Stimulated activated CD4-positive, alpha-beta T cell treated with anti-CD3 and anti-CD28 coated beads, Interleukin-1b, Interleukin-23, amount 100 ng/mL, for 48 hours (primary cell): ENCODE measurements at regions not wholly inside any gene's neighbourhood (a gene's known extent, or its start where the extent isn't known, plus 50 kb on each side); places are given as distances from the start of the nearest gene placed in this dataset.

ENCODE experiments used
- DNase-seq: peaks from one replicate; pipeline ENCODE4 v3.0.0-alpha.2; 2020

DNA sequence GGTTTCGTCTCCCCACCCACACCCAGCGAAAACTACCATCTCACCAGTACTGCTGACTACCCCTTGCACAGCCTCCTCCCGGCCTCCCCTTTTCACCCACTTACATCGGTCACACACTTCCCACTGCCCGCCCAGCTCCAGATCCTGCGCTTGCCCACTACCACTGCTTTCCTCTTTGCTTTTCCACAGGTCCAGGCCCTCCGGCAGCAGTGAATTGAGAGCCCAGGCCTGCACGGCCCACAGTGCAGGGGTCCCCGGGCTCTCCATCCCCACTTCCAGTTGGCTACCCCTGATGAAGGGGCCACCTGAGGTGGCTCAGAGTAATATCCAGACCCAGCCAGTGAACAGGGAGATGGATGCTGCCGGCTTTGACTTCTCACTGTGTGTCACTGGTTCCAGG lies 120.2 kb upstream of the FSTL4 start:
- no peak for DNase-seq

DNA sequence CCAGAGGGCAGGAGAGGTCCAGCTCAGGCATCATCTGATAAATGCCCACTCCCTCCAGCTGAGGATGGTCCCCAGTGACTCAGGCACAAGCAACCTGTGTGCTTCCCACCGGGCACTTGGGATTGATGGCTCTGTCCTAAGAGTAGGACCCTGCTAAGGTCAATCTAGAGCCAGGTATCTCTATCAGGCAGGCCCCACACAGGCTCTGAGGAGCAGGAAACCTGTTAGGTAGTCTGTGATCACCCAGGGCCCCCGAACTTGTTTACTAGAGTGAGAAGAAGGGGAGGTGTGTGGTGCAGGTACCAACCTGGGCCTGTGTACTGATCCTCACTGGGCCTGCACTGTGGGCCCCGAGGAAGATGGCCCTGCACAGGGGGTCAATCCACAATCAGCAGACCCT lies 119.6 kb upstream of the FSTL4 start:
- DNase-seq: no peak

GRCh38 chr5:133730866-133731265 lies 118.5 kb upstream of the FSTL4 start:
- DNase-seq: no peak

DNA sequence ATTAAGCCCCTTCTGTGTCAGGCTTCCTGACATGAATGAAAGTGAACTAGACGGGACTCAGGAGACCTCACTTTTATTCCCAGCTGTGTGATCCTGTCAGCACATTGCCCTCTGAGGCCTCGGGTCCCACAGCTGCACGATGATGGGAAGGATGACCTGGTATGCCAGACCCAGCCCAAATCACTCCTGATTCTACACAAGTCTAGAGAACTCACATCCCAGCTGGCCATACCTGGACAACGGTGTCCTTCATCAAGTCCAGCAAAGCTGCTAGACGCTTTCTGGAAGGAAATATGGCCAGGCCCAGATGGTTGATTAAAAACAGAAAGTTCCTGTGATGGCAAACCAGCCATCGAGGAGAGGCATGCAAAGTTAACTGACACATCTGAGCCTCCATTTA lies 118.0 kb upstream of the FSTL4 start:
- no peak for DNase-seq

- no peak for DNase-seq
Measured at GRCh38 chr5:133729800-133730199, 117.5 kb upstream of the FSTL4 start.

- DNase-seq: no peak
Measured at GRCh38 chr5:133728475-133728874, 116.1 kb upstream of the FSTL4 start.

DNA sequence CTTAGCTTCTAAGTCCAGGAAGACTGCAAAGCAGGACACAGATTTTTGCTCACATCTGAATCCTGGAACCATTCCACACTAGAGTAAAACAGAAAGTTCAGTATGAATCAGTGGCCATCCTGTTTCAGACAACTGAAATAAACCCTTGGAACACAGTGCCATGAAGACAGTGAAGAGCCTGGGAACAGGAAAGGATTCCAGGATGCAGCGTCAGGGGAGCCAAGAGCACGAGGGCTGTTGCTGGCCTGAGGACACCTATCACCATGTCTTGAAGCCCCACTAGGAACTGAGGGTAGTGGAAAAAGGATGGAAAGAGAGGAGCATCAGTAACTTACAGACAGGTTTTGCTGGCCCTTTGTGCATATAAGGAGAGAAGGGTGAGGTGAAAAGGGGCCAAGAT lies 115.3 kb upstream of the FSTL4 start:
- DNase-seq: no peak

DNA sequence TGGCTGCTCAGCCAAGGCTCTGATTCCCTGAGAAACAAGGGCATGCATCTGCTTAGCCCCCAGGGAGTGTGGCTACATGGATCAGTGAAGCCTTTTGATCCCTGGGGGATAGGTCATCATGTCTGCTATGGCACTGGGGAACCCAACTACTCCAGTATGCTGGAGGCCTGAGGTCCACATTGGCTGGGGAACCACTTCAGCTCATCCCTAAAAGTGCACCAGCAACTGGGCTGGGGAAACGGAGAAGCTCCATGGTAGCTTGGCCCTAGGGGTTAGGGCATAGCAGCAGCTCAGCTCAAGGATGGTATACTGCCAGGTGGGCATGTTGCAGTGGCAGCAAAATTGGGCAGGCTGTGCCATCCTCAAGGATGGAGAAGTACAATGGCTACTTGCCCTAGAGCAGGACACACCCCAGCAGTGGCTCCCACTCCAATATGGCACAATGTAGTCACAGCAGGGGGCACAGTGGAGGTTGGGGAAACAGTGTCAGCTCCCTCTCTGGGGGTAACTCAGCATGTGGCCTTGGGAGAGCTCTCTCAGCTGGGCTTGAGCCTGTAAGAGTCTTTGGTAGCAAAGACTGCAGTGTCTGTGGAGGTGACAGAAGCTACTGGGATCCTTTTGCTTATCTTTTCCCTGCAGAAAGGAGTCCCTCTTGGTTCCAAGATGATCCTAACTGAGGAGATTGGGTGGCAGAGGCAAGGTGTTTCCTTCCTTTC lies 111.5 kb upstream of the FSTL4 start:
- DNase-seq: no peak

DNA sequence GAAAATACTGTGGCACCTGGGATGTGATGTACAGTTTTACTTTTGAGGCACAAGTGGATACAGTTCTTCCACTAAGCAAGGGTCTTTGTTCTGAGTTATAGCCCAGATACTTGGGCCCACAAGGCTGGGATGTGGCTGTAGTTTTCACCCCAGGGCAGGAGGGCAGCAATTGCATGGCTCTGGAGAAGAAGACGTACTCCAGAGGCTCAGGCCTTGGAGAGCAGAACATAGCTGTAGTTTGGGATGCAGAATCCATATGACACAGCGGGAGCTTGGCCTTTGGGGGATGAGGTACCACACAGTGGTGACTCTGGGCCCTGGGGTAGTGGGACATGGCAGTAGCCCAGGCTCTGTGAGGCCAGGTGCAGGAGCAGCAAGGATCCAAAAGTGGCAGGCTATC lies 110.8 kb upstream of the FSTL4 start:
- no peak for DNase-seq

GRCh38 chr5:133721365-133721764 lies 109.0 kb upstream of the FSTL4 start:
- no peak for DNase-seq

DNA sequence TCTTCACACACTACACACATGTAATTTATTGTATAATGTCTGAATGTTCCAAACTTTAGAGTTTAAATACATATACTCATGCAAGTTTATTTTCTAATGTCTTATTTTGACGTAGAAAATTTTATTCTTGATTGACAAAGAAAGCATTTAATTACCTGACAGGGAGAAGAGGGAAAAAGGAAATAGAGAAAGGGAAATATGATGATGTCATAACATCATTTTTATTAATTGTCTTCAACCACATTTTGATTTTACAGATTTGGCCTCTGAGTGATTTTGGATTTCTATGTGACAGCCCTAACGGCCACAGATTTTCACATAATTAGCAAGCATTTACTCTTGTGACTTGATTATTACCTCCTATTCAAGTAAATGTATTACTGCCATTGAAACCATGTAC lies 106.1 kb upstream of the FSTL4 start:
- DNase-seq: no peak

- no peak for DNase-seq
Measured at GRCh38 chr5:133716532-133717183, 104.3 kb upstream of the FSTL4 start.

GRCh38 chr5:133715616-133716015 lies 103.3 kb upstream of the FSTL4 start:
- DNase-seq: no peak

DNA sequence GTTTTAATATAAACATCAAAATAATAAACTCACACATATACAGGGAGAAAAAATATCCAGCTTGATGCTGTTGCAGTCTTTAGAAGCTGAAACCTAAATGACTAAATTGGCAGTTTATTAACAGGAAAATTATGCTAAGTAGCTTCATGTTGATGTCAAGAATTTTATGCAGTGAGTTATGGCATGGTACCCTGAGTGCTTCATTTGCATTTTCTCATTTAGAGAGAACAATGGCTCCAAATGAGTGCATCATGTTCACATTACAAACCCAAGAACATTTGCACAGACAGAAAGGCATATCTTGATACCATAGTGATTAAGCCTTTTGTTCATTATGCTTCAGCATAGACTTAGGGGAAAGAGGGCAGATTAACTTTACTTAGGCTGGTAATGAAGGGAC lies 102.9 kb upstream of the FSTL4 start:
- no peak for DNase-seq

GRCh38 chr5:133714161-133714915 lies 102.0 kb upstream of the FSTL4 start:
- DNase-seq: no peak

DNA sequence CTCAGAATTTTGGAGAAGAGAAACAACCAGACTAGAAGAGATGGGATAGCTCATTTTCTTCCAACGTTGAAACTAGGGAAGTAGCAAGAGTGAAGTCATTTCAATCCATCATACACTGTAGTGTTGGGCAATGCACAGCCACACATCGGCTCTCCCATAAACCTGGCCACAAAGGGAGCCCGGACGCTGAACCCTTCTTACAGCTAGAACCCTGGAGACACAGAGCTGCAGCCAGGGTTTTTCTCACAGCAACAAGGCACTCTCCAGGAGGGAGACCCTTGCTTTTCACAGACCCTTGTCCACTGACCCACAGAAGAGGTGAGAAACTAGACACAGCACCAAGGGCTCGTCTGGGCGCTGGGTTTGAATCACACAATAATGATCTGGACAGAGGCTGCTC lies 101.4 kb upstream of the FSTL4 start:
- no peak for DNase-seq

- no peak for DNase-seq
Measured at GRCh38 chr5:133713209-133713608, 100.9 kb upstream of the FSTL4 start.

GRCh38 chr5:133712562-133712961 lies 100.2 kb upstream of the FSTL4 start:
- DNase-seq: no peak

- DNase-seq: no peak
Measured at GRCh38 chr5:133709209-133709725, 96.9 kb upstream of the FSTL4 start.

DNA sequence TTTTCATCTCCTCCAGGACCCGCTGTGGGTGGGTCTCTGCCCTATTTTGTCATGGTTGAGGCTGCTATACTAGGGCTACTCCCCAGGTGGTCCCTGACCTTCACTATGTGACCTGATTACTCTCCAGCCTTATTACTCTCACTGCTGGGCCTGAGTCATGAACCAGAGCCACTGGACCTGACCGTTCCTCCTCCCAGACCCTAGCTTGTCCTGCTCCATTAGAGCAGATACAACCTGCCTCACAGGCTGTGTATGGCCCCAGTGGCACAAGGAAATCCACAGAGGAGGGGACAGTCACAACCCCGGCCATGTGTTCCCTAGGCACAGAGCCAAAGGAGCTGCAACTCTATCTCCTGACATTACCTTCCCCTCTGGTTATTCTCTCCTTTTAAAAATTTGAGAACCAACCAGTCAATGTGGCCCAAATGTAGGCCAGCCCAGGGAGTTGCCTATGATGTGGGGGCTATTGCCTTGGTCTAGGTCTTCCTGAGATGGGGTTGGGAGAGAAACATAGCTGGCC lies 96.0 kb upstream of the FSTL4 start:
- no peak for DNase-seq

- DNase-seq: no peak
Measured at GRCh38 chr5:133707629-133708028, 95.3 kb upstream of the FSTL4 start.

DNA sequence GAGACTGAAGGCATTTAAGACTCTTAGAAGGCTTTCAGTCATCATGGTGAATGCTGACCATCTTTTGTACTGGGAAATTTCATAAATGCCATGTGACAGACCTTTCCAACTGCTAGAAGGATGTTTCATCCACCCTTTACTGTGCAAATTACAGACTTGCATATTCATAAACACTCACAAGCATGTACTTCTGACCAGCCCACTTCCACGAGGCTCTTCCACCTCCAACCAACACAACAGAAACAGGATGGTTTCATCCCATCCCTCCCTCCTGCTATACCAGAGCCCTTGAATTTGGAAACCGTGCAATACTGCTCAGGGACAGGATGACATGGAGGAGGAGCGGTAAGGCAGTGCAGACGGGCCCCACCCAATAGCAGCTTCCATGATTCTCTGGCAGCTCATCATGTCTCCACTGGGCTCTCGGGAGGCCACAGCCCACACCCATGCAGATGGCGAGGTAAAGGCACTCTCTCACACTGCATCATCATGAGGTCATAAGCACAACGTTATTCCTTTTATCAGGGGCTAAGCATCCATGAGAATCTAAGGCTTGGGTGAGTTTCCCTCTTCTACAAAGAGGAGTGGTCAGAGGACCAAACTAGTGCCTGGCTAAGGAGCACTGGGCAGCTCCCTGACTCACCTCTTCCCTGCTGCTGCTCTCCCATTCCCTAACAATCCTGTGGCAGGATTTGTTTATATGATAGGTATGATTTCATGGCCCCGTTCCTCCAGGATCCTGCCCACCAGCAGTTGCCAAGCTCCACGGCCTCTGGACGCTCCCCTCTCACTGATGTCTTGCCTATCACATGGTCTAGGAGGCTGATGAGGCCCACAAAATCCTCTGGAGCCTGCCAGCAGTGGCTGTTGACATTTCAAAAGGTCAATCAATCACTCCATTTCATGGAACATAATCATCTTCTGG lies 94.4 kb upstream of the FSTL4 start:
- no peak for DNase-seq

- DNase-seq: no peak
Measured at GRCh38 chr5:133705331-133705730, 93.0 kb upstream of the FSTL4 start.
